ENCODE measurements at regions not wholly inside any gene's neighbourhood (a gene's known extent, or its start where the extent isn't known, plus 50 kb on each side); places are given as distances from the start of the nearest gene placed in this dataset.

GRCh38 chr15:26477044-26477443 is 295.8 kb downstream of the GABRB3 start:
- H3K27me3 Mint-ChIP-seq = no peaks in the 10 kb centered on the region
- H3K36me3 Mint-ChIP-seq (ENCODE audit: insufficient read depth) = no peaks in the 10 kb centered on the region
- no peak overlapping the region for H3K4me3 Mint-ChIP-seq
- DNase-seq (ENCODE audit: low spot score in 2 of 2) (no peak), ATAC-seq (replicated peaks; ENCODE audit: extremely low read depth, poor library complexity, severe bottlenecking) (no peak)
- H3K4me1 Mint-ChIP-seq = no peaks in the 10 kb centered on the region
- H3K27ac Mint-ChIP-seq (ENCODE audit: low read depth) = no peak overlapping the region
- H3K9me3 Mint-ChIP-seq = peaks cover 24% of the 10 kb centered on the region

GRCh38 chr15:26475554-26475953 is 297.3 kb downstream of the GABRB3 start:
- H3K4me3 Mint-ChIP-seq = no peak overlapping the region
- no peaks in the 10 kb centered on the region for H3K27me3 Mint-ChIP-seq
- H3K4me1 Mint-ChIP-seq = no peaks in the 10 kb centered on the region
- H3K36me3 Mint-ChIP-seq (ENCODE audit: insufficient read depth) = no peaks in the 10 kb centered on the region
- peaks cover 25% of the 10 kb centered on the region for H3K9me3 Mint-ChIP-seq
- ATAC-seq (replicated peaks; ENCODE audit: extremely low read depth, poor library complexity, severe bottlenecking) (no peak), DNase-seq (ENCODE audit: low spot score in 2 of 2) (no peak)
- H3K27ac Mint-ChIP-seq (ENCODE audit: low read depth) = no peak overlapping the region

- H3K9me3 Mint-ChIP-seq = peaks cover 39% of the 10 kb centered on the region
- H3K4me3 Mint-ChIP-seq = no peak overlapping the region
- no peak for ATAC-seq (replicated peaks; ENCODE audit: extremely low read depth, poor library complexity, severe bottlenecking)
- no peak overlapping the region for H3K27ac Mint-ChIP-seq (ENCODE audit: low read depth)
- no peak for DNase-seq (ENCODE audit: low spot score in 2 of 2)
- no peaks in the 10 kb centered on the region for H3K36me3 Mint-ChIP-seq (ENCODE audit: insufficient read depth)
- H3K27me3 Mint-ChIP-seq = no peaks in the 10 kb centered on the region
- no peaks in the 10 kb centered on the region for H3K4me1 Mint-ChIP-seq
These were observed 300.2 kb downstream of the GABRB3 start for GRCh38 chr15:26472661-26473060.

GRCh38 chr15:26461847-26462608 is 310.8 kb downstream of the GABRB3 start:
- no peak for ATAC-seq (replicated peaks; ENCODE audit: extremely low read depth, poor library complexity, severe bottlenecking)
- peaks cover 34% of the 10 kb centered on the region for H3K9me3 Mint-ChIP-seq

GRCh38 chr15:26460165-26460564 is 312.7 kb downstream of the GABRB3 start:
- ATAC-seq (replicated peaks; ENCODE audit: extremely low read depth, poor library complexity, severe bottlenecking) = no peak
- Mint-ChIP-seq H3K36me3 (ENCODE audit: insufficient read depth) (peaks cover 1% of the 10 kb centered on the region), H3K27me3 (no peaks in the 10 kb centered on the region), H3K4me3 (no peak overlapping the region), H3K9me3 (peaks cover 36% of the 10 kb centered on the region), H3K27ac (ENCODE audit: low read depth) (no peak overlapping the region), H3K4me1 (no peaks in the 10 kb centered on the region)
- DNase-seq (ENCODE audit: low spot score in 2 of 2) = no peak

More at GRCh38 chr15:26461847-26462608, 310.8 kb downstream of the GABRB3 start:
- no peak overlapping the region for H3K4me3 Mint-ChIP-seq
- H3K36me3 Mint-ChIP-seq (ENCODE audit: insufficient read depth) = peaks cover 1% of the 10 kb centered on the region
- DNase-seq (ENCODE audit: low spot score in 2 of 2) = no peak
- H3K27ac Mint-ChIP-seq (ENCODE audit: low read depth) = no peak overlapping the region
- no peaks in the 10 kb centered on the region for H3K4me1 Mint-ChIP-seq
- H3K27me3 Mint-ChIP-seq = no peaks in the 10 kb centered on the region

GRCh38 chr15:26455828-26456227 is 317.0 kb downstream of the GABRB3 start:
- Mint-ChIP-seq H3K4me3 (no peak overlapping the region), H3K27ac (ENCODE audit: low read depth) (no peak overlapping the region), H3K36me3 (ENCODE audit: insufficient read depth) (no peaks in the 10 kb centered on the region), H3K27me3 (no peaks in the 10 kb centered on the region), H3K4me1 (no peaks in the 10 kb centered on the region), H3K9me3 (peaks cover 43% of the 10 kb centered on the region)
- DNase-seq (ENCODE audit: low spot score in 2 of 2) = no peak
- ATAC-seq (replicated peaks; ENCODE audit: extremely low read depth, poor library complexity, severe bottlenecking) = no peak

- no peaks in the 10 kb centered on the region for H3K27me3 Mint-ChIP-seq
- H3K4me1 Mint-ChIP-seq = no peaks in the 10 kb centered on the region
- H3K4me3 Mint-ChIP-seq = no peak overlapping the region
- no peak overlapping the region for H3K27ac Mint-ChIP-seq (ENCODE audit: low read depth)
- H3K36me3 Mint-ChIP-seq (ENCODE audit: insufficient read depth) = no peaks in the 10 kb centered on the region
- DNase-seq (ENCODE audit: low spot score in 2 of 2) (no peak), ATAC-seq (replicated peaks; ENCODE audit: extremely low read depth, poor library complexity, severe bottlenecking) (no peak)
- peaks cover 43% of the 10 kb centered on the region for H3K9me3 Mint-ChIP-seq
These were observed 319.0 kb downstream of the GABRB3 start for GRCh38 chr15:26453914-26454313.

- Mint-ChIP-seq H3K36me3 (ENCODE audit: insufficient read depth) (no peaks in the 10 kb centered on the region), H3K27me3 (no peaks in the 10 kb centered on the region), H3K9me3 (peaks cover 25% of the 10 kb centered on the region), H3K27ac (ENCODE audit: low read depth) (no peak overlapping the region), H3K4me1 (no peaks in the 10 kb centered on the region), H3K4me3 (no peak overlapping the region)
- no peak for DNase-seq (ENCODE audit: low spot score in 2 of 2)
- ATAC-seq (replicated peaks; ENCODE audit: extremely low read depth, poor library complexity, severe bottlenecking) = no peak
These were observed 320.9 kb downstream of the GABRB3 start for GRCh38 chr15:26451995-26452394.

- ATAC-seq (replicated peaks; ENCODE audit: extremely low read depth, poor library complexity, severe bottlenecking) (no peak), DNase-seq (ENCODE audit: low spot score in 2 of 2) (no peak)
- Mint-ChIP-seq H3K4me1 (no peaks in the 10 kb centered on the region), H3K4me3 (no peak overlapping the region), H3K27ac (ENCODE audit: low read depth) (no peak overlapping the region), H3K9me3 (peaks cover 14% of the 10 kb centered on the region), H3K27me3 (no peaks in the 10 kb centered on the region), H3K36me3 (ENCODE audit: insufficient read depth) (no peaks in the 10 kb centered on the region)
These were observed 323.6 kb downstream of the GABRB3 start for GRCh38 chr15:26449291-26449690.

GRCh38 chr15:26443321-26443720 is 329.5 kb downstream of the GABRB3 start:
- no peak for DNase-seq (ENCODE audit: low spot score in 2 of 2)
- no peak for ATAC-seq (replicated peaks; ENCODE audit: extremely low read depth, poor library complexity, severe bottlenecking)
- no peaks in the 10 kb centered on the region for H3K36me3 Mint-ChIP-seq (ENCODE audit: insufficient read depth)
- H3K27me3 Mint-ChIP-seq = no peaks in the 10 kb centered on the region
- no peaks in the 10 kb centered on the region for H3K4me1 Mint-ChIP-seq
- no peak overlapping the region for H3K27ac Mint-ChIP-seq (ENCODE audit: low read depth)
- H3K4me3 Mint-ChIP-seq = no peak overlapping the region
- H3K9me3 Mint-ChIP-seq = peaks cover 13% of the 10 kb centered on the region

- H3K27ac Mint-ChIP-seq (ENCODE audit: low read depth) = no peak overlapping the region
- ATAC-seq (replicated peaks; ENCODE audit: extremely low read depth, poor library complexity, severe bottlenecking) (no peak), DNase-seq (ENCODE audit: low spot score in 2 of 2) (no peak)
- no peaks in the 10 kb centered on the region for H3K36me3 Mint-ChIP-seq (ENCODE audit: insufficient read depth)
- H3K9me3 Mint-ChIP-seq = peaks cover 13% of the 10 kb centered on the region
- H3K4me1 Mint-ChIP-seq = no peaks in the 10 kb centered on the region
- no peaks in the 10 kb centered on the region for H3K27me3 Mint-ChIP-seq
- no peak overlapping the region for H3K4me3 Mint-ChIP-seq
These were observed 330.2 kb downstream of the GABRB3 start for GRCh38 chr15:26442680-26443079.

GRCh38 chr15:26439681-26440080 is 333.2 kb downstream of the GABRB3 start:
- Mint-ChIP-seq H3K4me3 (no peak overlapping the region), H3K9me3 (peaks cover 13% of the 10 kb centered on the region), H3K4me1 (no peaks in the 10 kb centered on the region), H3K27ac (ENCODE audit: low read depth) (no peak overlapping the region), H3K27me3 (no peaks in the 10 kb centered on the region), H3K36me3 (ENCODE audit: insufficient read depth) (no peaks in the 10 kb centered on the region)
- DNase-seq (ENCODE audit: low spot score in 2 of 2) (no peak), ATAC-seq (replicated peaks; ENCODE audit: extremely low read depth, poor library complexity, severe bottlenecking) (no peak)

GRCh38 chr15:26438718-26439117 is 334.1 kb downstream of the GABRB3 start:
- Mint-ChIP-seq H3K4me3 (no peak overlapping the region), H3K36me3 (ENCODE audit: insufficient read depth) (no peaks in the 10 kb centered on the region), H3K27me3 (no peaks in the 10 kb centered on the region), H3K4me1 (no peaks in the 10 kb centered on the region), H3K9me3 (peaks cover 18% of the 10 kb centered on the region), H3K27ac (ENCODE audit: low read depth) (no peak overlapping the region)
- no peak for ATAC-seq (replicated peaks; ENCODE audit: extremely low read depth, poor library complexity, severe bottlenecking)
- DNase-seq (ENCODE audit: low spot score in 2 of 2) = no peak

Data from central memory CD8-positive, alpha-beta T cell (primary cell).